GM23248 (cell line): ENCODE measurements at regions not wholly inside any gene's neighbourhood (a gene's known extent, or its start where the extent isn't known, plus 50 kb on each side); places are given as distances from the start of the nearest gene placed in this dataset.

ENCODE experiments used
- EZH2 ChIP-seq: fragments of 200-600 bp; sonication (generic); IDR thresholded peaks from 2 replicates; pipeline ENCODE4 v1.6.1; 2018; ENCODE audit warnings: antibody characterized with exemption, mild to moderate bottlenecking; ENCODE audit not compliant: insufficient read depth, poor library complexity, severe bottlenecking
- EZH2phosphoT487 ChIP-seq: fragments of 200-600 bp; sonication (generic); IDR thresholded peaks from 2 replicates; pipeline ENCODE4 v1.6.1; 2018; ENCODE audit warnings: antibody characterized with exemption, moderate library complexity, mild to moderate bottlenecking, low read depth; ENCODE audit not compliant: insufficient read depth

GRCh38 chr5:135718651-135719050 lies 115.8 kb upstream of the SLC25A48 start:
- no peak for TF ChIP-seq EZH2phosphoT487
- no peak for TF ChIP-seq EZH2
